Pancreas (tissue), 10 donors: ENCODE measurements at regions not wholly inside any gene's neighbourhood (a gene's known extent, or its start where the extent isn't known, plus 50 kb on each side); places are given as distances from the start of the nearest gene placed in this dataset.
"Not testable (repeated sequence)": the region's sequence is repeated elsewhere in the genome, so short reads cannot be mapped to it uniquely, and the experiment has no call there.

Experiments
- ATAC-seq, 4 donors: fragments of 200-7000 bp; cut with Tn5 transposase; one replicate each; pipeline versions ENCODE4 v1.8.0 to v1.9.1; 2020; ENCODE audit warnings: mild to moderate bottlenecking in 4 of 4, moderate library complexity in 4 of 4
- DNase-seq, 6 donors: peaks; one replicate each; pipeline ENCODE4 v3.0.0-alpha.2; 2020
- FAIRE-seq: peaks from 2 replicates; lab custom pipeline; 2012; peaks lifted over from hg19 to GRCh38; lab: Jason Lieb, UNC
- H3K27ac ChIP-seq, 4 donors: fragments of 200-600 bp; sonication (generic); 1 replicate in 3 of 4; 2 replicates in 1 of 4; pipeline versions ENCODE4 v1.5.0 to v1.8.0; 2020
- H3K27me3 ChIP-seq, 4 donors: fragments of 200-600 bp; one replicate each; pipeline ENCODE4 v1.8.0; 2021
- H3K36me3 ChIP-seq, 3 donors: fragments of 200-600 bp; sonication (generic) in 1 of 3; one replicate each; pipeline versions ENCODE4 v1.5.0 to v1.8.0; 2020 to 2021
- H3K4me1 ChIP-seq, 3 donors: fragments of 200-600 bp; one replicate each; pipeline ENCODE4 v1.8.0; 2021
- H3K4me3 ChIP-seq, 4 donors: fragments of 200-600 bp; sonication (generic) in 2 of 4; one replicate each; pipeline versions ENCODE4 v1.5.0 to v1.8.0; 2020 to 2021
- H3K9me3 ChIP-seq, 4 donors: fragments of 200-600 bp; one replicate each; pipeline ENCODE4 v1.8.0; 2021
- WGBS, 2 donors: extraction: QIAGEN DNeasy Blood & Tissue Kit; methylation state at CpG; one replicate each; pipeline ENCODE4 v1.1.7; 2013; 5-methylcytosine and 5-hydroxymethylcytosine counted together
- intact Hi-C, 3 donors: fragments of 100-400 bp; cut with DNase I; formaldehyde crosslinking; loops; one replicate each; pipeline versions ENCODE4 v1.11.1 to v1.14.2; 2022
- TF ChIP-seq, protein P1 (sequence below), 4 donors: fragments of 200-600 bp; sonication (generic) in 3 of 4; IDR thresholded peaks; one replicate each; pipeline versions ENCODE4 v1.5.0 to v1.8.0; 2021; ENCODE audit warnings: antibody characterized with exemption in 4 of 4
- donor health status: healthy with polysubstance abuse.
- donor health status: DM: no; HTN: no; CAD: no; lungs with moderate emphysema.
- donor health status: DM: no; HTN: no; CAD: no.
- donor health status: control.
- donor health status: control.
- donor health status: Bipolar disorder and iron deficiency.
- donor health status: DM: yes; HTN: yes; CAD: no.
- donor health status: DM: no; HTN: no; CAD: no.
- donor health status: DM: no; HTN: no; CAD: no.
- donor health status: DM: yes; HTN: yes; CAD: no.

- H3K27me3 ChIP-seq, H3K36me3 ChIP-seq, FAIRE-seq, H3K9me3 ChIP-seq, H3K4me1 ChIP-seq, intact Hi-C loops: not testable (repeated sequence)
- Histone ChIP-seq H3K4me3 (peak overlapping the region; percentile 34 to 90 (median 76)), H3K27ac (peak overlapping the region; percentile 67 to 92 (median 86))
- DNase-seq (peak; percentile 95 to 99 (median 96)), ATAC-seq (peak; percentile 98 to 99 (median 98))
- WGBS, 2 donors, result 2 to 3% methylated on average over 44 of the region's 44 CpGs
Observed at GRCh38 chr7:65770473-65771225, 102.2 kb upstream of the VKORC1L1 start.

GRCh38 chr7:65771226-65771569, 101.7 kb upstream of the VKORC1L1 start:
- intact Hi-C loops, FAIRE-seq, H3K4me1 ChIP-seq, H3K27me3 ChIP-seq, H3K9me3 ChIP-seq, H3K36me3 ChIP-seq: not testable (repeated sequence)
- Histone ChIP-seq H3K27ac (peak overlapping the region; percentile 67 to 92 (median 86)), H3K4me3 (peak overlapping the region; percentile 23 to 90 (median 51))
- WGBS, 2 donors, result 81 to 92% methylated on average over 17 of the region's 17 CpGs
- peak in 2 of 4 donors; percentile 1 for ATAC-seq
- DNase-seq, result peak in 1 of 6 donors; percentile 10

GRCh38 chr7:65776677-65777076, 96.2 kb upstream of the VKORC1L1 start:
- WGBS, 2 donors, result 81 to 84% methylated on average over 5 to 6 of the region's 6 CpGs
- H3K27ac ChIP-seq, H3K36me3 ChIP-seq, H3K9me3 ChIP-seq, H3K27me3 ChIP-seq, intact Hi-C loops, ATAC-seq, DNase-seq, FAIRE-seq, H3K4me1 ChIP-seq, H3K4me3 ChIP-seq: not testable (repeated sequence)

DNA sequence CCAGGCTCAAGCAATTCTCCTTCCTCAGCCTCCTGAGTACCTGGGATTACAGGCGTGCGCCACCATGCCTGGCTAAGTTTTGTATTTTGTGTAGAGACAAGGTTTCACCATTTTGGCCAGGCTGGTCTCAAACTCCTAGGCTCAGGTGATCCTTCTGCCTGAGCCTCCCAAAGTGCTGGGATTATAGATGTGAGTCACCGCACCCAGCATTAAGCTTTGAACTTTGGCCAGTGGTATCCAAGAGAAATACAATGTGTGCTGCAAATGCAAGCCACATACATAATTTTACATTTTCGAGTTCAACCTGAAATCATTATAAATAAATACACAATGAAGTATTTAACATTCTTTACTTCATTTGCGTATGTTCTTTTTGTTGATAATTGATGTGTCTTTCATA, 82.9 kb upstream of the VKORC1L1 start:
- H3K4me3 ChIP-seq, H3K36me3 ChIP-seq, intact Hi-C loops, FAIRE-seq, H3K4me1 ChIP-seq, H3K27me3 ChIP-seq, DNase-seq, ATAC-seq, H3K27ac ChIP-seq, H3K9me3 ChIP-seq: not testable (repeated sequence)
- 94 to 95% methylated on average over 5 of the region's 5 CpGs for WGBS, 2 donors

DNA sequence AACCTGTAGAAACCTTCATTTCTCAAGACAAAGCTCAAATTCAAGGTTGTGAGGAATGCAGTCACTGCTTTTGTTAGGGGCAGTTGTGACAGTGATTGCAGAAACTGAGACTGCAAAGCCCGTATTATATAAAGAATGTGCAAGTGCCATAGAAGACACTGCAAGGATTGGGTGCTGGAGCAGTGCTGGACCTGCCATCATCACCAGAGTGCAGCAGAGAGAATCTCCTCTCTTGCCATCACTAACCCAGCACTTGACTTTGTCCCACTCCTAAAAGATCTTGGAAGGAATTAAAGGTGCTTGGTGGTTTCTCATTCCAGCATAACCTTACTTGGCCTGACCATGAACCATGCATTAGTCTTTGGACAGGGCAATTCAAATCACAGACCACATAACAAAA, 81.1 kb upstream of the VKORC1L1 start:
- ATAC-seq, H3K9me3 ChIP-seq, H3K4me3 ChIP-seq, DNase-seq, H3K27ac ChIP-seq, H3K4me1 ChIP-seq, FAIRE-seq, H3K36me3 ChIP-seq, intact Hi-C loops, H3K27me3 ChIP-seq: not testable (repeated sequence)
- 44 to 52% methylated on average over 1 of the region's 1 CpG for WGBS, 2 donors

DNA sequence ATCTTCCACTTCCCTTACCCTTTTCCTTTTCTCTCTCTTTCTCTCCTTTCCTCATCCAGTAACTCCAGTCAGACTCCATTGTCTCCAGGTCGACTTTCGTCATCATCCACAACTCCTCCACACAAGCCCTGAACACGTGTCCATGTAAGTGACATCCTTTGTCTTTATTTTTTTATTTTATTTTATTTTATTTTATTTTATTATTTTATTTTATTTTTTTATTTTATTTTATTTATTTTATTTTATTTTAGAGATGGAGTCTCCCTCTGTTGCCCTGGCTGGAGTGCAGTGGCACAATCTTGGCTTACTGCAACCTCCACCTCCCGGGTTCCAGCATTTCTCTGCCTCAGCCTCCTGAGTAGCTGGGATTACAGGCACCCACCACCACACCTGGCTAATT, 80.1 kb upstream of the VKORC1L1 start:
- H3K4me1 ChIP-seq, H3K27me3 ChIP-seq, DNase-seq, FAIRE-seq, H3K36me3 ChIP-seq, H3K9me3 ChIP-seq, ATAC-seq, H3K27ac ChIP-seq, H3K4me3 ChIP-seq, intact Hi-C loops: not testable (repeated sequence)
- WGBS, 2 donors, result 86 to 93% methylated on average over 4 of the region's 4 CpGs

- DNase-seq, H3K36me3 ChIP-seq, H3K4me1 ChIP-seq, H3K27me3 ChIP-seq, ATAC-seq, H3K27ac ChIP-seq, H3K9me3 ChIP-seq, FAIRE-seq, H3K4me3 ChIP-seq, intact Hi-C loops: not testable (repeated sequence)
- 75 to 76% methylated on average over 3 of the region's 3 CpGs for WGBS, 2 donors
Observed at GRCh38 chr7:65794671-65795391, 78.0 kb upstream of the VKORC1L1 start.

GRCh38 chr7:65795392-65795716, 77.5 kb upstream of the VKORC1L1 start:
- WGBS, 2 donors, result 87 to 91% methylated on average over 4 of the region's 4 CpGs
- H3K4me3 ChIP-seq, intact Hi-C loops, ATAC-seq, H3K9me3 ChIP-seq, H3K27ac ChIP-seq, FAIRE-seq, H3K36me3 ChIP-seq, H3K4me1 ChIP-seq, DNase-seq, H3K27me3 ChIP-seq: not testable (repeated sequence)

DNA sequence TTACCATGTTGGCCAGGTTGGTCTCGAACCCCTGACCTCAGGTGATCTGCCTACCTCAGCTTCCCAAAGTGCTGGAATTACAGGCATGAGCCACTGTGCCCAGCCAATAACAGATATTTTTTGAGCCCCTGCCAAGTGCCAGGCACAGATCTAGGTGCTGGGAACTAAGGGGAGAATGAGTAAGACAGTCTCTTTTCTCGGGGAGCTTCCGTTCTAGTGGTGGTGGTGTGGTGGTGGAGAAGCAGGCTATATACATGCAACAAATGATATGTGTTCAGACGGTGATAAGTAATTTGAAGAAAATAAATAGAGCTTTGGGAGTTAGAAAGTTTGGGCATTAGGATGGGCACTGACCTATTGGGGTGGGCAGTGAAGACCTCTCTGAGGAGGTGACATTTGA, 76.7 kb upstream of the VKORC1L1 start:
- DNase-seq (no peak), FAIRE-seq (no peak), ATAC-seq (no peak)
- no peaks in the 10 kb centered on the region for H3K36me3 ChIP-seq
- no peaks in the 10 kb centered on the region for H3K27me3 ChIP-seq
- intact Hi-C loops, result no loop called here
- TF ChIP-seq, protein P1, sequence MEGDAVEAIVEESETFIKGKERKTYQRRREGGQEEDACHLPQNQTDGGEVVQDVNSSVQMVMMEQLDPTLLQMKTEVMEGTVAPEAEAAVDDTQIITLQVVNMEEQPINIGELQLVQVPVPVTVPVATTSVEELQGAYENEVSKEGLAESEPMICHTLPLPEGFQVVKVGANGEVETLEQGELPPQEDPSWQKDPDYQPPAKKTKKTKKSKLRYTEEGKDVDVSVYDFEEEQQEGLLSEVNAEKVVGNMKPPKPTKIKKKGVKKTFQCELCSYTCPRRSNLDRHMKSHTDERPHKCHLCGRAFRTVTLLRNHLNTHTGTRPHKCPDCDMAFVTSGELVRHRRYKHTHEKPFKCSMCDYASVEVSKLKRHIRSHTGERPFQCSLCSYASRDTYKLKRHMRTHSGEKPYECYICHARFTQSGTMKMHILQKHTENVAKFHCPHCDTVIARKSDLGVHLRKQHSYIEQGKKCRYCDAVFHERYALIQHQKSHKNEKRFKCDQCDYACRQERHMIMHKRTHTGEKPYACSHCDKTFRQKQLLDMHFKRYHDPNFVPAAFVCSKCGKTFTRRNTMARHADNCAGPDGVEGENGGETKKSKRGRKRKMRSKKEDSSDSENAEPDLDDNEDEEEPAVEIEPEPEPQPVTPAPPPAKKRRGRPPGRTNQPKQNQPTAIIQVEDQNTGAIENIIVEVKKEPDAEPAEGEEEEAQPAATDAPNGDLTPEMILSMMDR (IDR thresholded peaks at IDR 0.05), result no peak
- no peak overlapping the region for H3K4me3 ChIP-seq
- H3K4me1 ChIP-seq, result no peaks in the 10 kb centered on the region
- no peaks in the 10 kb centered on the region for H3K9me3 ChIP-seq
- WGBS, 2 donors, result 89 to 92% methylated on average over 4 of the region's 4 CpGs
- no peak overlapping the region for H3K27ac ChIP-seq

DNA sequence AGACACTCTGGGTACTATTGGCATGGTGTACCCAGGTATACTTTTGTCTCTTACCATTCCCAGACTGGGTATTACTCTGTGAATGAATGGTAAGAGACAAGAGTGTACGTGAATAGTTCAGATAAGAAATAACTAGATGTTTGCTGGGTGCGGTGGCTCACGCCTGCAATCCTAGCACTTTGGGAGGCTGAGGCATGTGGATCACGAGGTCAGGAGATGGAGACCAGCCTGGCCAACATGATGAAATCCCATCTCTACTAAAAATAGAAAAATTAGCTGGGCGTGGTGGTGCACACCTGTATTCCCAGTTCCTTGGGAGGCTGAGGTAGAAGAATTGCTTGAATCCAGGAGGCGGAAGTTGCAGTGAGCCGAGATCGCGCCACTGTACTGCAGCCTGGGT, 75.8 kb upstream of the VKORC1L1 start:
- H3K9me3 ChIP-seq, H3K36me3 ChIP-seq, H3K4me1 ChIP-seq, H3K4me3 ChIP-seq, H3K27me3 ChIP-seq, FAIRE-seq, ATAC-seq, H3K27ac ChIP-seq, intact Hi-C loops, DNase-seq: not testable (repeated sequence)
- WGBS, 2 donors, result 88% methylated on average over 9 of the region's 9 CpGs

GRCh38 chr7:65797566-65797965, 75.3 kb upstream of the VKORC1L1 start:
- intact Hi-C loops, H3K4me1 ChIP-seq, H3K36me3 ChIP-seq, H3K9me3 ChIP-seq, FAIRE-seq, H3K27ac ChIP-seq, H3K27me3 ChIP-seq, DNase-seq, ATAC-seq, H3K4me3 ChIP-seq: not testable (repeated sequence)
- 85 to 90% methylated on average over 5 of the region's 5 CpGs for WGBS, 2 donors
